CD4-positive, alpha-beta T cell treated with Interleukin-17A for 4 hours (primary cell): ENCODE measurements at regions not wholly inside any gene's neighbourhood (a gene's known extent, or its start where the extent isn't known, plus 50 kb on each side); places are given as distances from the start of the nearest gene placed in this dataset.

Source experiments
- DNase-seq: peaks from one replicate; pipeline ENCODE4 v3.0.0-alpha.2; 2020; ENCODE audit warnings: mixed read lengths

- DNase-seq: no peak
These were observed 404.1 kb downstream of the PTPRU start for GRCh38 chr1:29640428-29640785.

- no peak for DNase-seq
These were observed 403.6 kb downstream of the PTPRU start for GRCh38 chr1:29639741-29640427.

- no peak for DNase-seq
These were observed 402.9 kb downstream of the PTPRU start for GRCh38 chr1:29639156-29639736.

GRCh38 chr1:29638281-29638680 is 402.0 kb downstream of the PTPRU start:
- no peak for DNase-seq

- no peak for DNase-seq
These were observed 400.6 kb downstream of the PTPRU start for GRCh38 chr1:29636936-29637335.

- no peak for DNase-seq
These were observed 399.4 kb downstream of the PTPRU start for GRCh38 chr1:29635501-29636263.

- DNase-seq: no peak
These were observed 398.5 kb downstream of the PTPRU start for GRCh38 chr1:29634746-29635335.

GRCh38 chr1:29634324-29634723 is 398.0 kb downstream of the PTPRU start:
- DNase-seq: no peak

- no peak for DNase-seq
These were observed 397.4 kb downstream of the PTPRU start for GRCh38 chr1:29633771-29634170.

- DNase-seq: no peak
These were observed 396.7 kb downstream of the PTPRU start for GRCh38 chr1:29632806-29633615.

- no peak for DNase-seq
These were observed 395.8 kb downstream of the PTPRU start for GRCh38 chr1:29631836-29632805.

GRCh38 chr1:29631361-29631760 is 395.0 kb downstream of the PTPRU start:
- no peak for DNase-seq

GRCh38 chr1:29630756-29631155 is 394.4 kb downstream of the PTPRU start:
- DNase-seq: no peak

- no peak for DNase-seq
These were observed 393.6 kb downstream of the PTPRU start for GRCh38 chr1:29629814-29630516.

GRCh38 chr1:29629401-29629800 is 393.1 kb downstream of the PTPRU start:
- DNase-seq: no peak

- DNase-seq: no peak
These were observed 391.9 kb downstream of the PTPRU start for GRCh38 chr1:29628190-29628589.

GRCh38 chr1:29626726-29627125 is 390.4 kb downstream of the PTPRU start:
- DNase-seq: no peak

- no peak for DNase-seq
These were observed 389.7 kb downstream of the PTPRU start for GRCh38 chr1:29626066-29626465.

GRCh38 chr1:29625084-29625420 is 388.7 kb downstream of the PTPRU start:
- no peak for DNase-seq

GRCh38 chr1:29624320-29625083 is 388.2 kb downstream of the PTPRU start:
- no peak for DNase-seq
